Osteocyte (in vitro differentiated cells): ENCODE measurements at regions not wholly inside any gene's neighbourhood (a gene's known extent, or its start where the extent isn't known, plus 50 kb on each side); places are given as distances from the start of the nearest gene placed in this dataset.
"Not testable (repeated sequence)": the region's sequence is repeated elsewhere in the genome, so short reads cannot be mapped to it uniquely, and the experiment has no call there.

ENCODE experiments used
- DNase-seq: peaks from one replicate; pipeline ENCODE4 v3.0.0; 2021; ENCODE audit warnings: mixed read lengths; ENCODE audit not compliant: unreplicated experiment; ENCODE audit errors: extremely low spot score
- H3K27ac Mint-ChIP-seq: one replicate; pipeline ENCODE4 v1.8.0; 2021; ENCODE audit warnings: mild to moderate bottlenecking, mixed read lengths; ENCODE audit not compliant: unreplicated experiment
- H3K27me3 Mint-ChIP-seq: one replicate; pipeline ENCODE4 v1.8.0; 2021; ENCODE audit warnings: mixed read lengths; ENCODE audit not compliant: unreplicated experiment
- H3K36me3 Mint-ChIP-seq: one replicate; pipeline ENCODE4 v1.8.0; 2021; ENCODE audit warnings: mixed read lengths; ENCODE audit not compliant: unreplicated experiment
- H3K4me1 Mint-ChIP-seq: one replicate; pipeline ENCODE4 v1.8.0; 2021; ENCODE audit warnings: mixed read lengths; ENCODE audit not compliant: unreplicated experiment
- H3K4me3 Mint-ChIP-seq: one replicate; pipeline ENCODE4 v1.8.0; 2021; ENCODE audit warnings: mild to moderate bottlenecking, moderate library complexity, mixed read lengths; ENCODE audit not compliant: unreplicated experiment
- H3K9me3 Mint-ChIP-seq: one replicate; pipeline ENCODE4 v1.8.0; 2021; ENCODE audit warnings: mixed read lengths; ENCODE audit not compliant: unreplicated experiment
- TF ChIP-seq, protein P1 (sequence below): fragments of 200-600 bp; sonication (generic); IDR thresholded peaks from 2 replicates; pipeline ENCODE4 v1.5.0; 2021; ENCODE audit warnings: antibody characterized with exemption, mild to moderate bottlenecking, moderate library complexity

GRCh38 chr4:123023647-123024046 lies 101.2 kb upstream of the NUDT6 start:
- Mint-ChIP-seq H3K4me1 (peaks cover 31% of the 10 kb centered on the region), H3K4me3 (no peak overlapping the region), H3K27me3 (no peaks in the 10 kb centered on the region), H3K36me3 (peaks cover 5% of the 10 kb centered on the region), H3K9me3 (peaks cover 3% of the 10 kb centered on the region), H3K27ac (no peak overlapping the region)
- TF ChIP-seq, protein P1, sequence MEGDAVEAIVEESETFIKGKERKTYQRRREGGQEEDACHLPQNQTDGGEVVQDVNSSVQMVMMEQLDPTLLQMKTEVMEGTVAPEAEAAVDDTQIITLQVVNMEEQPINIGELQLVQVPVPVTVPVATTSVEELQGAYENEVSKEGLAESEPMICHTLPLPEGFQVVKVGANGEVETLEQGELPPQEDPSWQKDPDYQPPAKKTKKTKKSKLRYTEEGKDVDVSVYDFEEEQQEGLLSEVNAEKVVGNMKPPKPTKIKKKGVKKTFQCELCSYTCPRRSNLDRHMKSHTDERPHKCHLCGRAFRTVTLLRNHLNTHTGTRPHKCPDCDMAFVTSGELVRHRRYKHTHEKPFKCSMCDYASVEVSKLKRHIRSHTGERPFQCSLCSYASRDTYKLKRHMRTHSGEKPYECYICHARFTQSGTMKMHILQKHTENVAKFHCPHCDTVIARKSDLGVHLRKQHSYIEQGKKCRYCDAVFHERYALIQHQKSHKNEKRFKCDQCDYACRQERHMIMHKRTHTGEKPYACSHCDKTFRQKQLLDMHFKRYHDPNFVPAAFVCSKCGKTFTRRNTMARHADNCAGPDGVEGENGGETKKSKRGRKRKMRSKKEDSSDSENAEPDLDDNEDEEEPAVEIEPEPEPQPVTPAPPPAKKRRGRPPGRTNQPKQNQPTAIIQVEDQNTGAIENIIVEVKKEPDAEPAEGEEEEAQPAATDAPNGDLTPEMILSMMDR = no peak
- DNase-seq = no peak

- no peaks in the 10 kb centered on the region for H3K27me3 Mint-ChIP-seq
- TF ChIP-seq, protein P1 = no peak
- no peak for DNase-seq
- peaks cover 24% of the 10 kb centered on the region for H3K4me1 Mint-ChIP-seq
- H3K27ac Mint-ChIP-seq = no peak overlapping the region
- peaks cover 3% of the 10 kb centered on the region for H3K9me3 Mint-ChIP-seq
- no peak overlapping the region for H3K4me3 Mint-ChIP-seq
- H3K36me3 Mint-ChIP-seq = peaks cover 8% of the 10 kb centered on the region
These were observed 102.3 kb upstream of the NUDT6 start for GRCh38 chr4:123024710-123025109.

DNA sequence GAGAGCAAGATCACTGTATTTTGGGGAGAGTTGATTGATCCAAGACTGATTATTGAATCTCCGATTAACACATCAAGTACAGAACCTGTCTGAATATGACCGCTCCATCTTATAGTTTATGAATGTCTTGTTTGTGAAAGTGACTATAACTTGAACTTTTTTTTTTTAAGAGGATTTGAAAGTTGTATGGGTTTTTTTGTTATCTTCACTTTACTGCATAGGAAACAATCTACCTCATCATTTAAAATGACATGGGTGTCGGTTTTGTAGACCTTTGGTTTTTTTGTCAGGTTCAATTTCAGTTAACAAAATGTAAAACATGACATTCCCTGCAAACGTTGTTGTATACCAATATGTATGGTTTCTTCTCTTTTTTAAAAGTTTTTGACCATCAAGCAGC lies 103.0 kb upstream of the NUDT6 start:
- peaks cover 22% of the 10 kb centered on the region for H3K4me1 Mint-ChIP-seq
- TF ChIP-seq, protein P1 = no peak
- peaks cover 8% of the 10 kb centered on the region for H3K36me3 Mint-ChIP-seq
- H3K4me3 Mint-ChIP-seq = no peak overlapping the region
- DNase-seq = no peak
- peaks cover 3% of the 10 kb centered on the region for H3K9me3 Mint-ChIP-seq
- H3K27ac Mint-ChIP-seq = no peak overlapping the region
- H3K27me3 Mint-ChIP-seq = no peaks in the 10 kb centered on the region

GRCh38 chr4:123026015-123026414 lies 103.6 kb upstream of the NUDT6 start:
- DNase-seq, H3K4me3 Mint-ChIP-seq, H3K27me3 Mint-ChIP-seq, H3K9me3 Mint-ChIP-seq, H3K36me3 Mint-ChIP-seq: not testable (repeated sequence)
- H3K4me1 Mint-ChIP-seq = peaks cover 22% of the 10 kb centered on the region
- H3K27ac Mint-ChIP-seq = peak overlapping the region; percentile 32

DNA sequence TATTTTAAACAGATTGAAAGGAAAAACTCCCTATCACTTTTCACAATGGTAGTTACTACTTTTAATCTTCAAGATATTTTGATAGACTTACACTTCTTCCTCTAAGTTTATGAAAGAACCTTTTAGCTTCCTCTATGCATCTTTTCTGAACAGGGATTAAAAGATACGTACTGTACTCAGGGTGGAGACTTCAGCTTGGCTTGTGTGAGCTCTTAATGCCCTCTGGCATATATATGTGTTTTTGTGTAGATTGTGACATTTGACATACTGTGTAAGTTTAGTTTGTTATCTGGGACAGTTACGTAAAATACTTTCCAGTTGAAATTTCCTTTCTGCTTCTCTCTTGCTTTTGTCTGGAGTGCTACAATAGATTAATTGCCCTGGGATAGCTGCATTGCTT lies 109.3 kb upstream of the NUDT6 start:
- no peak for DNase-seq

More for the DNA sequence above, 109.3 kb upstream of the NUDT6 start:
- Mint-ChIP-seq H3K9me3 (peaks cover 3% of the 10 kb centered on the region), H3K27me3 (no peaks in the 10 kb centered on the region), H3K4me1 (peaks cover 20% of the 10 kb centered on the region), H3K4me3 (no peak overlapping the region), H3K27ac (peak overlapping the region; percentile 33), H3K36me3 (peaks cover 8% of the 10 kb centered on the region)
- TF ChIP-seq, protein P1 = no peak
